Trophoblast cell (in vitro differentiated cells and primary cell): ENCODE measurements at regions not wholly inside any gene's neighbourhood (a gene's known extent, or its start where the extent isn't known, plus 50 kb on each side); places are given as distances from the start of the nearest gene placed in this dataset.

Source experiments
- DNase-seq, 2 donors: peaks; one replicate each; pipeline ENCODE4 v3.0.0-alpha.2; 2016
- H2AFZ ChIP-seq: 2 replicates; pipeline ENCODE4 v1.6.1; 2013; ENCODE audit warnings: low read length, moderate library complexity, mild to moderate bottlenecking; ENCODE audit not compliant: insufficient read depth, poor library complexity
- H2AK5ac ChIP-seq: 2 replicates; pipeline ENCODE4 v1.6.1; 2013; ENCODE audit warnings: mild to moderate bottlenecking, low read length
- H2BK120ac ChIP-seq: 2 replicates; pipeline ENCODE4 v1.6.1; 2013; ENCODE audit warnings: low read length, mild to moderate bottlenecking, moderate library complexity; ENCODE audit not compliant: insufficient read depth, poor library complexity
- H2BK12ac ChIP-seq: 2 replicates; pipeline ENCODE4 v1.6.1; 2013; ENCODE audit warnings: mild to moderate bottlenecking, low read length, moderate library complexity
- H2BK5ac ChIP-seq: 2 replicates; pipeline ENCODE4 v1.6.1; 2013; ENCODE audit warnings: low read length, low read depth, moderate library complexity, mild to moderate bottlenecking; ENCODE audit not compliant: poor library complexity
- H3K14ac ChIP-seq: 2 replicates; pipeline ENCODE4 v1.6.1; 2013; ENCODE audit warnings: mild to moderate bottlenecking, low read length
- H3K18ac ChIP-seq: 2 replicates; pipeline ENCODE4 v1.6.1; 2013; ENCODE audit warnings: mild to moderate bottlenecking, low read length
- H3K23ac ChIP-seq: 2 replicates; pipeline ENCODE4 v1.6.1; 2013; ENCODE audit warnings: low read length
- H3K27ac ChIP-seq: 2 replicates; pipeline ENCODE4 v1.5.1; 2013; ENCODE audit warnings: low read depth, mild to moderate bottlenecking, inconsistent platforms, low read length, moderate library complexity
- H3K27me3 ChIP-seq: 2 replicates; pipeline ENCODE4 v1.6.1; 2013; ENCODE audit warnings: inconsistent platforms, mild to moderate bottlenecking, low read length, moderate library complexity; ENCODE audit not compliant: insufficient read depth
- H3K36me3 ChIP-seq, 2 experiments: 1 replicate in 1 of 2; 2 replicates in 1 of 2; pipeline ENCODE4 v1.6.1; 2013; ENCODE audit warnings: low read length in 2 of 2, mild to moderate bottlenecking in 2 of 2, moderate library complexity in 1 of 2; ENCODE audit not compliant: insufficient read depth in 2 of 2, control insufficient read depth in 1 of 2
- H3K4ac ChIP-seq: 2 replicates; pipeline ENCODE4 v1.6.1; 2013; ENCODE audit warnings: low read depth, mild to moderate bottlenecking, low read length, moderate library complexity
- H3K4me1 ChIP-seq, 2 experiments: 1 replicate in 1 of 2; 2 replicates in 1 of 2; pipeline ENCODE4 v1.6.1; 2013; ENCODE audit warnings: low read length in 2 of 2, mild to moderate bottlenecking in 2 of 2, moderate library complexity in 1 of 2; ENCODE audit not compliant: insufficient read depth in 2 of 2, control insufficient read depth in 1 of 2
- H3K4me2 ChIP-seq: 2 replicates; pipeline ENCODE4 v1.6.1; 2013; ENCODE audit warnings: inconsistent platforms, mild to moderate bottlenecking, low read length, moderate library complexity
- H3K4me3 ChIP-seq: 2 replicates; pipeline ENCODE4 v1.5.1; 2013; ENCODE audit warnings: mild to moderate bottlenecking, low read depth, low read length, inconsistent platforms
- H3K79me1 ChIP-seq: one replicate; pipeline ENCODE4 v1.6.1; 2013; ENCODE audit warnings: low read length
- H3K79me2 ChIP-seq: 2 replicates; pipeline ENCODE4 v1.6.1; 2013; ENCODE audit warnings: low read length, mild to moderate bottlenecking; ENCODE audit not compliant: control insufficient read depth, insufficient read depth, poor library complexity
- H3K9ac ChIP-seq: 2 replicates; pipeline ENCODE4 v1.6.1; 2013; ENCODE audit warnings: mild to moderate bottlenecking, low read length
- H3K9me3 ChIP-seq: 2 replicates; pipeline ENCODE4 v1.6.1; 2013; ENCODE audit warnings: low read depth, mild to moderate bottlenecking, control low read depth, inconsistent platforms, low read length; ENCODE audit not compliant: insufficient read depth
- H4K12ac ChIP-seq: 2 replicates; pipeline ENCODE4 v1.6.1; 2013; ENCODE audit warnings: low read depth, mild to moderate bottlenecking, low read length, moderate library complexity
- H4K8ac ChIP-seq: 2 replicates; pipeline ENCODE4 v1.6.1; 2013; ENCODE audit warnings: low read depth, mild to moderate bottlenecking, low read length, moderate library complexity
- H4K91ac ChIP-seq: one replicate; pipeline ENCODE4 v1.6.1; 2013; ENCODE audit warnings: low read depth, mild to moderate bottlenecking, low read length, moderate library complexity
- WGBS: extraction: QIAGEN DNeasy Blood & Tissue Kit; methylation state at CpG from one replicate; pipeline ENCODE4 v1.1.7; 2013; ENCODE audit warnings: missing lambda C conversion rate; ENCODE audit not compliant: insufficient read length, insufficient coverage; ENCODE audit errors: extremely low coverage; 5-methylcytosine and 5-hydroxymethylcytosine counted together

DNA sequence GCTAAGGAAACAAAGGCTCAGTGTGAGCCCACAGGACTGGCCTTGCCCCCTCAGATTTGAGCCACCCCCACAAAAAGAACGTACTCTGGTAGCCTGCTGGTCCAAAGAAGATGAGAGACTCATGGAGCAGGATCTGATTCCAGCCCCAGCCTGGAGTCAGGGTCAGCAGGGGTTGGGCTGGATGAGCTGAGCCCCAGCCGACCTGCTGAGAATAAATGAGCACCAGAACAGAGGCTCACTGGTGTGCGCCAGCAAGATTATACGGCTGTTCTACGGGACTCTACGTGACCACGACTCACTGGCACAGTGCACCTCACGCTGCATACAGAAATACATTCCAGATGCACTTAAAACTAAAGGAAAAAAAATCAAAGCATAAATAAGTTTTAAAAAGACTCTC is 186.0 kb upstream of the RPL38 start:
- Histone ChIP-seq H3K9ac (no peak overlapping the region), H3K4ac (no peak overlapping the region), H3K9me3 (peaks cover 6% of the 10 kb centered on the region), H2BK5ac (no peak overlapping the region), H3K14ac (no peak overlapping the region), H4K8ac (no peak overlapping the region), H3K79me2 (no peaks in the 10 kb centered on the region), H4K12ac (no peak overlapping the region), H4K91ac (no peak overlapping the region), H3K4me2 (no peak overlapping the region), H3K18ac (no peak overlapping the region), H3K27ac (no peak overlapping the region), H3K4me1 (no peaks in the 10 kb centered on the region), H2BK120ac (no peak overlapping the region), H3K27me3 (peaks cover 3% of the 10 kb centered on the region), H3K23ac (no peak overlapping the region), H3K79me1 (no peaks in the 10 kb centered on the region), H3K4me3 (no peak overlapping the region), H2AFZ (no peak overlapping the region), H2AK5ac (no peak overlapping the region), H3K36me3 (no peaks in the 10 kb centered on the region), H2BK12ac (no peak overlapping the region)
- no CpG with 5 or more reads among the region's 8 CpGs for WGBS
- no peak for DNase-seq

DNA sequence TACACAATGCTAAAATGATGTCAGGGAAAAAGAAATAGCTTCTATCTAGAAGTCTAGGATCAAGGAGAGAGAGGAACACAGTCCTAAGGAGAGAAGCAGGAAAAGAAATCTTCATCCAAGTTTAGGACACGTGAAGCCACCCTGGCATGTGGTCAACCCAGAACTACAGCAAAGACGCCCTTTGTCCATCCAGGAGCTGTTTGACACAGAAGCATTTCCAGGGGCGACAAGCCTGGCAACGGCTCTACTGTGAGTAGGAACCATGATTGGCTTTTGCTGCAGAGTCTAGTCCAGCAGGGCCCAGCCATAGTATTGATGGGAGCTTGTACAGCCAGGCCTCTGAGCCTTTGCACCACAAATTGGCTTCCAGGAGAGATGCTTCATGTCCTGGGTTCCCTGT is 185.4 kb upstream of the RPL38 start:
- no peak overlapping the region for H3K9ac ChIP-seq
- no peak overlapping the region for H2AK5ac ChIP-seq
- H2BK12ac ChIP-seq, result no peak overlapping the region
- H3K36me3 ChIP-seq, result no peaks in the 10 kb centered on the region
- peaks cover 6% of the 10 kb centered on the region for H3K9me3 ChIP-seq
- no peak overlapping the region for H3K14ac ChIP-seq
- H3K79me2 ChIP-seq, result no peaks in the 10 kb centered on the region
- H3K27me3 ChIP-seq, result peaks cover 3% of the 10 kb centered on the region
- H3K23ac ChIP-seq, result no peak overlapping the region
- H3K4me2 ChIP-seq, result no peak overlapping the region
- H4K12ac ChIP-seq, result no peak overlapping the region
- no CpG with 5 or more reads among the region's 4 CpGs for WGBS
- H3K4me1 ChIP-seq, result no peaks in the 10 kb centered on the region
- no peak overlapping the region for H4K91ac ChIP-seq
- no peaks in the 10 kb centered on the region for H3K79me1 ChIP-seq
- H3K4ac ChIP-seq, result no peak overlapping the region
- H4K8ac ChIP-seq, result no peak overlapping the region
- no peak for DNase-seq
- no peak overlapping the region for H2AFZ ChIP-seq
- H3K4me3 ChIP-seq, result no peak overlapping the region
- no peak overlapping the region for H3K18ac ChIP-seq
- H2BK120ac ChIP-seq, result no peak overlapping the region
- H2BK5ac ChIP-seq, result no peak overlapping the region
- no peak overlapping the region for H3K27ac ChIP-seq

DNA sequence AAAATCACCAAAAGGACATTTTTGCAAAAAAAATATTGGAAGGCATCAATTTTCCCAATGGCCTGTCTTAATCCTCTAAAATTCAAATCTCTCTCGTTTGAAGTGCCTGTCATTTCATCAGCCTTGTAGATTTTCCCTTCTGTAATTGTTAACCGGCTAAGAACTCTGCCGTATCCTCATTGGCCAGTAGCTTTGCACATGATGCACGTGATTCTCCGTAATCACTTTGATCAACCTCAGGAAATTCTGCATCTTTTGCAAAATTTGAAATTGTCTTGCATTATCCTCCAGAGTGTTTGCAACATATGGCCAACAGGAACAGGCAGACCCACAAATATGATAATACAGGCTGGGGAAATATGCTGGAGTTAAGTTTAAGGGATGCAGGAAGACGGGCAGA is 184.2 kb upstream of the RPL38 start:
- Histone ChIP-seq H3K9ac (no peak overlapping the region), H2AFZ (no peak overlapping the region), H3K36me3 (no peaks in the 10 kb centered on the region), H3K27me3 (peaks cover 3% of the 10 kb centered on the region), H3K14ac (no peak overlapping the region), H3K79me1 (no peaks in the 10 kb centered on the region), H4K12ac (no peak overlapping the region), H3K4me1 (peaks cover 0 to 3% of the 10 kb centered on the region in 2 experiments), H3K23ac (no peak overlapping the region), H4K91ac (no peak overlapping the region), H3K4ac (no peak overlapping the region), H3K27ac (no peak overlapping the region), H2BK12ac (no peak overlapping the region), H3K18ac (no peak overlapping the region), H2AK5ac (no peak overlapping the region), H3K79me2 (no peaks in the 10 kb centered on the region), H4K8ac (no peak overlapping the region), H3K4me2 (no peak overlapping the region), H2BK5ac (no peak overlapping the region), H3K9me3 (peaks cover 8% of the 10 kb centered on the region), H3K4me3 (no peak overlapping the region), H2BK120ac (no peak overlapping the region)
- DNase-seq, result no peak
- no CpG with 5 or more reads among the region's 6 CpGs for WGBS

DNA sequence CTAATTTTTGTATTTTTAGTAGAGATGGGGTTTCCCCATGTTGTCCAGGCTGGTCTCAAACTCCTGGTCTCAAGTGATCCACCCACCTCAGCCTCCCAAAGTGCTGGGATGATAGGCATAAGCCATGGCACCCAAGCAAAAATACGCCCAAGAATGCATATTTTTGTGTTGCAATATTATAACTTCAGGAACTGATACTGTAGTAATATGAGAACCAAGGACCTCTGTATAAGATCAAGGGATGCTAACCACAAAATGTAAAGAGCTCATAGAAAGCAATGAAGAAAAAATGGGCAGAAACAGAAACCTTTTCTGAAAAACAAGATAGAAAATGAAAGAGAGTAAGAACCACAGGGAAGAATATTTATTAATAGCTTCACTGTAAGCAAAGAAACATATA is 183.6 kb upstream of the RPL38 start:
- no peak overlapping the region for H3K4me3 ChIP-seq
- H3K4me1 ChIP-seq, result peaks cover 2 to 7% of the 10 kb centered on the region in 2 experiments
- H3K79me1 ChIP-seq, result no peaks in the 10 kb centered on the region
- H4K91ac ChIP-seq, result no peak overlapping the region
- no peak overlapping the region for H2AK5ac ChIP-seq
- H4K12ac ChIP-seq, result no peak overlapping the region
- no peak overlapping the region for H3K23ac ChIP-seq
- H2BK12ac ChIP-seq, result no peak overlapping the region
- H3K27me3 ChIP-seq, result peaks cover 3% of the 10 kb centered on the region
- no peak overlapping the region for H3K27ac ChIP-seq
- no peak overlapping the region for H3K18ac ChIP-seq
- H4K8ac ChIP-seq, result no peak overlapping the region
- no peak overlapping the region for H2BK5ac ChIP-seq
- no peaks in the 10 kb centered on the region for H3K79me2 ChIP-seq
- H3K9ac ChIP-seq, result no peak overlapping the region
- H3K36me3 ChIP-seq, result no peaks in the 10 kb centered on the region
- no peak overlapping the region for H3K14ac ChIP-seq
- H2BK120ac ChIP-seq, result no peak overlapping the region
- no peak overlapping the region for H3K4me2 ChIP-seq
- no peak overlapping the region for H3K4ac ChIP-seq
- DNase-seq, result no peak
- WGBS, result no CpG with 5 or more reads among the region's 1 CpG
- H3K9me3 ChIP-seq, result peaks cover 8% of the 10 kb centered on the region
- H2AFZ ChIP-seq, result no peak overlapping the region
